ENCODE measurements at regions not wholly inside any gene's neighbourhood (a gene's known extent, or its start where the extent isn't known, plus 50 kb on each side); places are given as distances from the start of the nearest gene placed in this dataset.

DNA sequence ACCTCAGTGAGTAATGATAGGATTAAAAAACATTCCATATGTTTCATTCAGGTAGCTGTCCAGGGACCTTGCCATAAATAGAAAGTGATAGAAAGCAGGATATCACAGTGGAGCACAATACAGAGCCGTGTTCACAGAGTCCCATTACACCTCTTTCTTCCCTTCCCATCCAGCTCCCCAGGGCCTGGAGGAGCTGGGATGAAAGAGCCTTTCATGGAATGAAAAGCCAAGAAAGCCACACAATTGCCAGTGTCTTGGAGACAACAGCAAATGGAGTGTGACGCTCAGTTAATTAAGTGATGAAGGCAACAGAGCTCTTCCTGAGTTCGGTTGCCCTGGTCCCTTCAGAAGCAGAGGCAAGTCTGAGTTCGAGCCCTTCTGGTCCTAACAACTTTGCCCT lies 387.3 kb upstream of the PLXNA2 start:
- H3K9me3 ChIP-seq = no peaks in the 10 kb centered on the region
- FAIRE-seq = no peak
- WGBS, 2 donors = 56 to 70% methylated on average over 4 of the region's 4 CpGs
- TF ChIP-seq, protein P1, sequence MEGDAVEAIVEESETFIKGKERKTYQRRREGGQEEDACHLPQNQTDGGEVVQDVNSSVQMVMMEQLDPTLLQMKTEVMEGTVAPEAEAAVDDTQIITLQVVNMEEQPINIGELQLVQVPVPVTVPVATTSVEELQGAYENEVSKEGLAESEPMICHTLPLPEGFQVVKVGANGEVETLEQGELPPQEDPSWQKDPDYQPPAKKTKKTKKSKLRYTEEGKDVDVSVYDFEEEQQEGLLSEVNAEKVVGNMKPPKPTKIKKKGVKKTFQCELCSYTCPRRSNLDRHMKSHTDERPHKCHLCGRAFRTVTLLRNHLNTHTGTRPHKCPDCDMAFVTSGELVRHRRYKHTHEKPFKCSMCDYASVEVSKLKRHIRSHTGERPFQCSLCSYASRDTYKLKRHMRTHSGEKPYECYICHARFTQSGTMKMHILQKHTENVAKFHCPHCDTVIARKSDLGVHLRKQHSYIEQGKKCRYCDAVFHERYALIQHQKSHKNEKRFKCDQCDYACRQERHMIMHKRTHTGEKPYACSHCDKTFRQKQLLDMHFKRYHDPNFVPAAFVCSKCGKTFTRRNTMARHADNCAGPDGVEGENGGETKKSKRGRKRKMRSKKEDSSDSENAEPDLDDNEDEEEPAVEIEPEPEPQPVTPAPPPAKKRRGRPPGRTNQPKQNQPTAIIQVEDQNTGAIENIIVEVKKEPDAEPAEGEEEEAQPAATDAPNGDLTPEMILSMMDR (IDR thresholded peaks at IDR 0.05) = no peak
- no peak overlapping the region for H3K4me3 ChIP-seq
- no peaks in the 10 kb centered on the region for H3K27me3 ChIP-seq
- H3K36me3 ChIP-seq = no peaks in the 10 kb centered on the region
- no peak for ATAC-seq
- no peak overlapping the region for H3K27ac ChIP-seq
- no peak for DNase-seq
- intact Hi-C loops (cut with DNase I) = no loop called here
- H3K4me1 ChIP-seq = no peaks in the 10 kb centered on the region

DNA sequence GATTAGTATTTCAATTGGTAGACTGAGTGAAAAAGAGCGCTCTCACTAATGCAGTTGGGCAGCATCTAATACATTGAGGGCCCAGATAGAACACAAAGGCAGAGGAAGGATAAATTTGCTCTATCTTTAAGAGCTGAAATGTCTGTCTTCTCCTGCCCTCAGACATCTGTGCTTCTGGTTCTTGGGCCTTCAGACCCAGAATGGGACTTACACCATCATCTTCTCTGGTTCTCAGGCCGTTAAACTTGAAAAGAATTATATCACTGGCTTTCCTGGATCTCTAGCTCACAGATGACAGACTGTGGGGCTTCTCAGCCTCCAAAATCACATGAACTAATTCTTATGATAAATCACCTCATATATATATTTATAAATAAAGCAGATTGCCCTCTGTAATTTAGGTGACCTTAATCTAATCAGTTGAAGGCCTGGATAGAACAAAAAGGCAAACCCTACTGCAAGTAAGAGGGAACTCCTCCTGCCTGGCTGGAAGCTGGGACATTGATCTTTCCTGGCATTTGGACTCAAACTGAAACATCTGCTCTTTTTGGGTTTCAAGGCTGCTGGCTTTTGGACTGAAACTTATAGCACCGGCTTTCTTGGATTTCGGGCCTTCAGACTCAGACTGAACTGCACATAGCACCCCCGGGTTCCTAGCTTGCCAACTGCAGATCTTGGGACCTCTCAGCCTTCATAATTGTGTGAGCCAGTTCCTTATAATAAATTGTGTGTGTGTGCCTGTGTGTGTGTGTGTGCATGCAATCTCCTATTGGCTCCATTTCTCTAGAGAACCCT lies 390.4 kb upstream of the PLXNA2 start:
- FAIRE-seq = no peak

DNA sequence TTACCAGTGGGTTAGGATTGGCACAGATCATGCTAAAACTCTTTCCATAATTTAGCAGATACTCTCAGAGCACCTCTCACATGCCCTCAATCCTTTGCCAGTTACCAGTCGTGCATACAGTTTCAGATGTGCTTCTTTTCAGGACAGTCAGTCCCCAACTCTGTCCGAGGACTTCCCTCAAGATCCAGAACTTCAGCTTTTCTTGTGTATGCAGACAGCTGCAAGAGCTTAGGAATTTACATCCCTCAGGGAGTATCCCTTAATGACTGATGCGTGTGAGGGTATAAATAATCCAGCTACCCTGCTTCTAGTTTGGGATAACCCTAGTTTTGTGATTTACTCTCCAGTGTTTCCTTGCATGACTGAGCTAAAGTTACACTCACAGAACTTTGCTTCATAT lies 393.0 kb upstream of the PLXNA2 start:
- Histone ChIP-seq H3K4me1 (no peaks in the 10 kb centered on the region), H3K9me3 (no peaks in the 10 kb centered on the region), H3K4me3 (no peak overlapping the region), H3K27me3 (peaks cover 0 to 4% (median 0%) of the 10 kb centered on the region in 4 donors), H3K27ac (no peak overlapping the region), H3K36me3 (no peaks in the 10 kb centered on the region)
- intact Hi-C loops (cut with DNase I) = no loop called here
- TF ChIP-seq, protein P1 (IDR thresholded peaks at IDR 0.05) = no peak
- ATAC-seq (no peak), DNase-seq (no peak), FAIRE-seq (no peak)
- WGBS, 2 donors = 51 to 61% methylated on average over 3 of the region's 3 CpGs

More for the DNA sequence above, 390.4 kb upstream of the PLXNA2 start:
- ATAC-seq (no peak), DNase-seq (no peak)
- Histone ChIP-seq H3K9me3 (no peaks in the 10 kb centered on the region), H3K36me3 (no peaks in the 10 kb centered on the region), H3K4me1 (no peaks in the 10 kb centered on the region), H3K27ac (no peak overlapping the region), H3K27me3 (peaks cover 0 to 4% (median 0%) of the 10 kb centered on the region in 4 donors), H3K4me3 (no peak overlapping the region)
- TF ChIP-seq, protein P1 (IDR thresholded peaks at IDR 0.05) = no peak
- 80 to 85% methylated on average over 5 of the region's 5 CpGs for WGBS, 2 donors
- intact Hi-C loops (cut with DNase I) = no loop called here

DNA sequence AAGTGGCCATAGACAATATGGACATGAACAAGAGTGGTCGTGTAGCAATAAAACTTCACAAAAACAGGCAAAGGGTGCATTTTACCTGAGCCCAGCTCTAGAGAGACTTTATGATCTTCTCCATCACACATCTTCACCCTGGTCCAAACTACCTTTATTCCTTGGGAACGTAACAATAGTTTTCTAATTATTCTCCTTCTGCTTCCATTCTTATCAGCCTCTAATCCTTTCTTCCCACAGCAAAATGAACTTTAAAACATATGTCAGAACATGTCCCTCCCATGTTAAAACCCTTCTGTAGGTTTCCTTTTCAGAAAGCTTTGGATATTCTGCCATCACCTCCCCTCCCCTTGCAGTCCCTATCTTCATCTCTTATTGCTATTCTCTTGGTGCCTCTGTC lies 395.2 kb upstream of the PLXNA2 start:
- intact Hi-C loops (cut with DNase I) = no loop called here
- no peaks in the 10 kb centered on the region for H3K9me3 ChIP-seq
- peaks cover 0 to 4% (median 0%) of the 10 kb centered on the region in 4 donors for H3K27me3 ChIP-seq
- WGBS, 2 donors = 72 to 80% methylated on average over 2 of the region's 2 CpGs
- DNase-seq (no peak), FAIRE-seq (no peak), ATAC-seq (no peak)
- no peak overlapping the region for H3K4me3 ChIP-seq
- TF ChIP-seq, protein P1 (IDR thresholded peaks at IDR 0.05) = no peak
- H3K27ac ChIP-seq = no peak overlapping the region
- no peaks in the 10 kb centered on the region for H3K36me3 ChIP-seq
- H3K4me1 ChIP-seq = no peaks in the 10 kb centered on the region

DNA sequence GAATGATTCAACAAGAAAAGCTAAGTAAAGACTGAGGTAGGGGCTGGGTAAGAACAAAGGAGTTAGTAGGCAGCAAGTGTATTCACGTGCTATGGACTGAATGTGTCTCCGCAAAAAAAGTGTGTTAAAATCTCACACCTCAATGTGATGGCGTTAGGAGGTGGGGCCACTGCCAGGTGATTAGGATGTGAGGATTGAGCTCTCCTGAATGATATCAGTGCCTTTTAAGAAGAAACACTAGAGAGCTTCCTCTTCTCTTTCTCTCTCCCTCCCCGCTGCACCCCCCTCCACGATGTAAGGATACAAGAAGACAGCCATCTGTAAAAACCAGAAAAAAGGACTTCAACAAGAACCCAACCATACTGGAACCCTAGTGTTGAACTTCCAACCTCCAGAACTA lies 396.1 kb upstream of the PLXNA2 start:
- 47 to 51% methylated on average over 5 of the region's 5 CpGs for WGBS, 2 donors
- no peaks in the 10 kb centered on the region for H3K36me3 ChIP-seq
- no peaks in the 10 kb centered on the region for H3K9me3 ChIP-seq
- TF ChIP-seq, protein P1 (IDR thresholded peaks at IDR 0.05) = no peak
- no peak overlapping the region for H3K4me3 ChIP-seq
- no peaks in the 10 kb centered on the region for H3K4me1 ChIP-seq
- ATAC-seq = no peak
- peaks cover 0 to 4% (median 0%) of the 10 kb centered on the region in 4 donors for H3K27me3 ChIP-seq
- intact Hi-C loops (cut with DNase I) = loop anchor here in 1 of 3 donors (10.0 kb wide), 1 partner anchor 555 kb away; no protein-coding TSS in a partner anchor
- DNase-seq = no peak
- FAIRE-seq = no peak
- no peak overlapping the region for H3K27ac ChIP-seq
